CD4-positive, alpha-beta T cell treated with Interleukin-15 for 4 hours (primary cell): ENCODE measurements at regions not wholly inside any gene's neighbourhood (a gene's known extent, or its start where the extent isn't known, plus 50 kb on each side); places are given as distances from the start of the nearest gene placed in this dataset.

ENCODE experiments used
- DNase-seq: peaks from one replicate; pipeline ENCODE4 v3.0.0-alpha.2; 2020; ENCODE audit warnings: low spot score

DNA sequence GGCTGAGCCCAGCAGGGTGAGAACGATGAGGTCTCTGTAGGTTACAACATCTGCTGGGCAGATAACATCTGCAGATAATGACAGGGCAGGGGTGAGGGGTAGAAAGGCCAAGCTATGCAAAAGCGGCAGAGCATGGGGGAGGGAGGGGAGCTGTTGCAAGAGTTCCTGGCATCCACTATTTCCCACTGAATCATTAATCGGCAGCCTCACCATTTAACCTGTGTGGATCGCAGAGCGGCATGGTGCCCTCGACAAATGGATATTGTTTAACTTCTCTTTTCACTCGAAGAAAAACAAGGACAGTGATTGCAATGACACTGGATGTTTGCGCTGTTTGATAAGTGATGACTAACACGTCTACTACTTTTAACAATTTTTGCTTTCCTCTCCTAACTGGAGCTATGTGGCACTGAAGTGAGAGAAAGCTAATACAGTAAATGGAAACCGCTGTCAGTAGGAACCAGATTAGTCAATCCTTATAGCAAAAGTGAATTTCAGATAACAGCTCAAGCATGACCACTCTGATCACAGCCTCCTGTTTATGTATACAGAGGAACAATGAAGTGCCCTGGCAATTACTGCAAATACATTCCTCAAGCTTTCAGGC is 381.5 kb downstream of the TFAP2A start:
- DNase-seq: no peak

GRCh38 chr6:10031617-10032016 is 383.3 kb downstream of the TFAP2A start:
- no peak for DNase-seq

- DNase-seq: no peak
Measured at GRCh38 chr6:10030942-10031537, 383.8 kb downstream of the TFAP2A start.

DNA sequence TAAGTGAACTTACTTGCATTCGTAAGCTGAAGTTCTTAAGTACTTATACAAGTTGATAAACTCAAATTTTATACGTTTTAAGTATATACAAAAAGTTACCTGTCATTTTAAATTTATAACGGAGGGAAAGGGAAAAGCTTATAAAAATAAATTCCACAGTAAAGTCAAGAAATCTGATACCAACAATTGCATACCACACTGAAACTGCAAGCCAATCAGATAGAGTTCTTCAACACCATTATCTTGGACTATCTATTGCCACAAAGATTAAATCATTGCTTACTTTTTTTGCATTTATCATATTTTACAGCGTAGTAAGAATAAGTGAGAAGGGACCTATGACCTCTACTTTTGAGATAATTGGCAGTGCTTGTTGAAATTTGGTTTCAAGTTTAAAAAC is 386.7 kb downstream of the TFAP2A start:
- no peak for DNase-seq

GRCh38 chr6:10019851-10020250 is 395.0 kb downstream of the TFAP2A start:
- DNase-seq: no peak

DNA sequence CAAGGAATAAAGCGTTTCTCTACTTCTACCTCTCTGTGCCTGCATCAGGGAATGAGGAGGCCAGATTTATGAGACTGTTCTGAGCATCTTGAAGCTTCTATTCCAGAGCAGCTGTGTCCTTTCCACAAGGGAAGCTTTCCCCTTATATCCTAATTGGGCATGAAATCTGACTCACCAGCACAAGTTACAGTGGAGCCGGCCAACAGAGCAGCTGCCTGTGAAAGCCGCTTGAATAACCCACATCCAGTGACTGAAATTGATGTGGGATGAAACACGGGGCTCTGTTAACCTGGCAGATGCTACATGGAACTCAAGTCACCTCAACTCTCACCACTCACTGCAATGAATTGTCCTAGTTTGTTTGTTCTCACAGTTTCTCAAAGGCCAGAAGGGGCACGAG is 400.3 kb downstream of the TFAP2A start:
- no peak for DNase-seq

GRCh38 chr6:10000551-10000950 is 414.3 kb downstream of the TFAP2A start:
- no peak for DNase-seq

- DNase-seq: no peak
Measured at GRCh38 chr6:9999796-10000195, 415.1 kb downstream of the TFAP2A start.

DNA sequence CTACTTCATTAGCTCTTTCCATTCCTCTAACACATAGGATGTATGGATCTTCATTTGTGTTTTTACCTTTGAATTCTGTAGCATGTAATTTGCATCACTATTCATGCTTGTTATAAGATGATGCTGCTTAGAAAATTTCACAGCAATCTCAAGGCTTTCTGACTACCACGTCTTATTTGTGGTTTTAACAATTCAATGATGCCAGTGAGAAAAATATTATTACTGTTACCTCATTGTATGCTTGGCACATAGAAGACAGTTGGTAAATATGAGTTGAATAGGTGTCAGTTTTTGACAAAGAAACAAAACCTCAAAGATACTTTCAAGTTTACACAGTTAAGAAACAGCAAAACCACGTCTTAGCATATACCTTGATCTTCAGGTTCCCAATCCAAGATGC is 428.6 kb downstream of the TFAP2A start:
- no peak for DNase-seq

- no peak for DNase-seq
Measured at GRCh38 chr6:9985481-9985880, 429.4 kb downstream of the TFAP2A start.

DNA sequence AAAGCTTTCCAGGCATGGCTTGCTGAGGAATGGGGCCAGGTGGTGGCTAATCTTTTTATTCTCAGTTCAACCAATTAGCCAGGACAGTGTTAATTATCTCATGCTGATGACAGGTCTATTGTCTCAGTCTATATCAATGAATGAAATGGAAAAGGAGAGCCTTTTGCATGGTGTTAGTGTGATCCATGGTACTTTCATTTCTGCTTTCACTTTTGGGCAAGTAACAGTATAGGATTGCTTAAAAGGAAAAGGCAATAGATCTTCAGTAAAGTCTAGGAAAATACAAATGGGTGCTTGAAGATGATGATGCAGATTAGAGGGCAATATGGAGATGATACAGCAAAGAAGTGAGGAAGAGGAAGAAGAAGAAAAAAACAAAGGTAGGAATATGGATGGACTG is 430.3 kb downstream of the TFAP2A start:
- no peak for DNase-seq

- DNase-seq: no peak
Measured at GRCh38 chr6:9983168-9983567, 431.7 kb downstream of the TFAP2A start.

- no peak for DNase-seq
Measured at GRCh38 chr6:9982215-9982614, 432.7 kb downstream of the TFAP2A start.

DNA sequence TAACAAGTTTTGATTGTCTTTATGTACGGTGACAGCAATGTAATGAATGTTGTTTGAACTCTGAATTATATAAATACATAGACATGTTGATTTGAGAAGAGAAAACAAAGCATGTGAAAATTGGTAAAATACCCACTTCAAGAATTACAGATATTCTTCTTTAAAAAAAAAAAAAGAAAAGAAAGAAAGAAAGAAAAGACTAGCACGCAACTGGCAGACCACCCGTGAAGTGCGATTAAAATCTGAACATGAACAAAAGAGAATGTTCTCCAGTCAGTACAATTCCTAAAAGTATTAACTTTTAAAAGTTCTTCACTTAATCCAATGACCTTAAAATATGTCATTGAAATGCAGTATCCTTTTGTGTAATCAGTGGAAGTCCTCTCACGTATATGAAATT is 434.9 kb downstream of the TFAP2A start:
- no peak for DNase-seq

GRCh38 chr6:9978480-9978879 is 436.4 kb downstream of the TFAP2A start:
- DNase-seq: no peak

GRCh38 chr6:9977411-9977810 is 437.5 kb downstream of the TFAP2A start:
- DNase-seq: no peak

- DNase-seq: no peak
Measured at GRCh38 chr6:9961646-9962045, 453.2 kb downstream of the TFAP2A start.

- no peak for DNase-seq
Measured at GRCh38 chr6:9957215-9957759, 457.6 kb downstream of the TFAP2A start.

DNA sequence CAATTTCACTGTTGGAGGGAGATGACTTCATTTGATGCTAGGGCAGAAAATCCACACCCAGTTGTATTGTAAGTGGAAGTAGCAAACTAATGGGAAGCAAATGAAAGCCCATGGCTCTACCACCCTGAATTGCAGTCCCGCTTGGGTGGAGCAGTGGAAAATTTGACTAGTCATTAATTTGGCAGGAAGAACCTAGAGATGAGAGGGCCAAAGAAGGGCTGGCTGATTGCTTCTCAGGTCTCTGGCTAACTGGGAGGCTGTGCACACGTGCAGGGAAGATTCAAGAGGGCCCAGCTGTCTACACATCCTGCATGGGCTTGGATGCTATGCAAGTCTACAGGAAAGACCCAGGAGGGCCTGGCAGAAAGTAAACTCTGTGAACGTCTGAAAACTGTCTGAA is 466.2 kb downstream of the TFAP2A start:
- no peak for DNase-seq

DNA sequence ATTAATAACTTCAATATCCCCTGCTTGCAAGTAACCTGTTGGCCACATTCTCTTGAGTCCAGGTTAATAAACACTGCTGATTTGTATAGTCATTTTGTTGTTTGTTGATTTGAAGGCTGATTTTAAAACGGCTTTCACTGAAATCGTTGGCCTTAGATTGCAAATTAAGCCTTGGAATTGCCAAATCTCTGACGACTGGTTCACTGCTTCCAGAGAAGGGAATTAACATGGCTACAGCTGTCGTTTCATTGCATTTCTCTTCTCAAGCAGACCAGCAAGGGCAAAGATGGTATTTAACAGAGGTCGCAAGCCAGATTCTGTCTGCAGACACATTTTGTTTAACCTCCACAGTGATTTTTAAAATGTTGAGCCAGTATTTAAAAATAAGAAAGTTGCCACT is 470.9 kb downstream of the TFAP2A start:
- DNase-seq: no peak

- DNase-seq: no peak
Measured at GRCh38 chr6:9943026-9943425, 471.8 kb downstream of the TFAP2A start.

GRCh38 chr6:9942131-9942530 is 472.7 kb downstream of the TFAP2A start:
- no peak for DNase-seq

DNA sequence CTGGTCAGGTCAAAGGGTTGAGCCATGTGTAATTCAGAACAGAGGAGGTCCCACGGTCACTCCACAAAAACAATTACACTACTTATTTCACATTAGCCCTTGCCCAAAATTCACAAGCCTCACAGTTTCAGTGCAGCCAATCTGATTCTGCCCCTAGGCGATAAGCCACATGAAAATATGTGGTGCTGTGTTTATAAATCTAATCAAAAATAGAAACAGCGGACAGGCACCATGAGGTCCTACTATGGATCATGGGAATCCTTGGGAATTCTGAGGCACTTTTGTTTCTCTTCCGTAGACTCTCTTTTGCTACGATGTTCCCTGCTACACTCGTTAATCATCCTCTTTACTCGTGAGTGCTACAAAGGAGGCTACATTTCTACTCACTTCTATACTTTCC is 476.1 kb downstream of the TFAP2A start:
- DNase-seq: no peak
